DOHH2 (cell line): ENCODE measurements at regions not wholly inside any gene's neighbourhood (a gene's known extent, or its start where the extent isn't known, plus 50 kb on each side); places are given as distances from the start of the nearest gene placed in this dataset.
"Not testable (repeated sequence)": the region's sequence is repeated elsewhere in the genome, so short reads cannot be mapped to it uniquely, and the experiment has no call there.

ENCODE experiments used
- H3F3A ChIP-seq: fragments of 200-600 bp; sonication (generic), shearing (Covaris generic); 2 replicates; pipeline ENCODE4 v1.6.0; 2016; ENCODE audit warnings: antibody characterized with exemption, mild to moderate bottlenecking; ENCODE audit not compliant: control insufficient read depth, insufficient read depth
- H3K27ac ChIP-seq: fragments of 200-600 bp; sonication (generic); 2 replicates; pipeline ENCODE4 v1.5.1; 2014; ENCODE audit warnings: low read depth, mild to moderate bottlenecking, low read length, moderate library complexity
- H3K27me3 ChIP-seq: fragments of 200-600 bp; sonication (generic); 2 replicates; pipeline ENCODE4 v1.6.1; 2014; ENCODE audit warnings: mild to moderate bottlenecking, low read length, mixed read lengths; ENCODE audit not compliant: control insufficient read depth
- H3K36me3 ChIP-seq: fragments of 200-600 bp; sonication (generic); 2 replicates; pipeline ENCODE4 v1.6.1; 2014; ENCODE audit warnings: mild to moderate bottlenecking, low read length, moderate library complexity, mixed read lengths; ENCODE audit not compliant: control insufficient read depth
- H3K4me1 ChIP-seq: fragments of 200-600 bp; sonication (generic); 2 replicates; pipeline ENCODE4 v1.6.1; 2014; ENCODE audit warnings: mild to moderate bottlenecking, low read length, mixed read lengths; ENCODE audit not compliant: control insufficient read depth
- H3K4me2 ChIP-seq: fragments of 200-600 bp; sonication (generic); 2 replicates; pipeline ENCODE4 v1.6.0; 2014; ENCODE audit warnings: mild to moderate bottlenecking, low read length, moderate library complexity
- H3K4me3 ChIP-seq: fragments of 200-600 bp; sonication (generic); 2 replicates; pipeline ENCODE4 v1.5.1; 2014; ENCODE audit warnings: mild to moderate bottlenecking, low read length, mixed read lengths
- H3K79me2 ChIP-seq: fragments of 200-600 bp; sonication (generic); 2 replicates; pipeline ENCODE4 v1.6.1; 2014; ENCODE audit warnings: mild to moderate bottlenecking, low read length, mixed read lengths; ENCODE audit not compliant: control insufficient read depth
- H3K9me2 ChIP-seq: fragments of 200-600 bp; sonication (generic); replicated peaks from 2 replicates; pipeline ENCODE4 v1.6.1; 2014; ENCODE audit warnings: mild to moderate bottlenecking, low read length, mixed read lengths; ENCODE audit not compliant: control insufficient read depth
- H3K9me3 ChIP-seq: fragments of 200-600 bp; sonication (generic); 2 replicates; pipeline ENCODE4 v1.6.1; 2014; ENCODE audit warnings: antibody characterized with exemption, low read length, mixed read lengths; ENCODE audit not compliant: control insufficient read depth, insufficient read depth
- H4K20me1 ChIP-seq: fragments of 200-600 bp; sonication (generic); 2 replicates; pipeline ENCODE4 v1.6.0; 2014; ENCODE audit warnings: low read depth, mild to moderate bottlenecking, antibody characterized with exemption, low read length, moderate library complexity; ENCODE audit not compliant: control insufficient read depth, insufficient read depth

DNA sequence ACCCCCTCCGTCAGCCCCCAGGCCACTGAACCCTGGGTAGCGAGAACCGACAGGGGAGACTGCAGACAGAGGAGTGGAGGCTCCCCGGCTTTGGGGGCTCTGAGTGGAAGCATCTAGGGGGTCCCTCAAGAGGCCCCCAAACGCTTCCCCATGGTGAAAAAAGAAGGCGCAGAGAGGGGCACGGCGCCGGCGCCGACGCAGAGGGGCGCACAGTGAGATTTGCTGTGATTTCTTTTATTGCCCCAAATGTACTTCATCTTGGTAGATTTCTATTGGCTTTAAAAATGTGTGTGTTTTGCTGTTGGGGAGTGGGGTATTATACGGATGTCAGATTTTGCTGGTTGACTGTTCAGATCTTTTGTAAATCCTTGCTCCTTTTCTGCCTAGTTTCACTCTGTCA lies 392.9 kb downstream of the GOLGA6L6 start:
- not testable (repeated sequence) for H3K36me3 ChIP-seq, H3K9me2 ChIP-seq, H3K4me3 ChIP-seq, H4K20me1 ChIP-seq, H3K9me3 ChIP-seq, H3K27ac ChIP-seq, H3K4me1 ChIP-seq, H3K27me3 ChIP-seq, H3F3A ChIP-seq, H3K4me2 ChIP-seq, H3K79me2 ChIP-seq

DNA sequence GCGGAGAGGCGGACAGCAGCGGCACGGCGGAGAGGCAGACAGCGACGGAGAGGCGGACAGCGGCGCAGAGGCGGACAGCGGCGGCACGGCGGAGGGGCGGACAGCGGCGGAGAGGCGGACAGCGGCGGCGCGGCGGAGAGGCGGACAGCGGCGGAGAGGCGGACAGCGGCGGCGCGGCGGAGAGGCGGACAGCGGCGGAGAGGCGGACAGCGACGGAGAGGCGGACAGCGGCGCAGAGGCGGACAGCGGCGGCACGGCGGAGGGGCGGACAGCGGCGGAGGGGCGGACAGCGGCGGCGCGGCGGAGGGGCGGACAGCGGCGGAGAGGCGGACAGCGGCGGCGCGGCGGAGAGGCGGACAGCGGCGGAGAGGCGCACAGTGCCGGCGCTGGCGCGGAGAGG lies 393.6 kb downstream of the GOLGA6L6 start:
- not testable (repeated sequence) for H3K27ac ChIP-seq, H3K9me3 ChIP-seq, H3F3A ChIP-seq, H3K9me2 ChIP-seq, H3K79me2 ChIP-seq, H4K20me1 ChIP-seq, H3K4me1 ChIP-seq, H3K27me3 ChIP-seq, H3K4me3 ChIP-seq, H3K4me2 ChIP-seq, H3K36me3 ChIP-seq

DNA sequence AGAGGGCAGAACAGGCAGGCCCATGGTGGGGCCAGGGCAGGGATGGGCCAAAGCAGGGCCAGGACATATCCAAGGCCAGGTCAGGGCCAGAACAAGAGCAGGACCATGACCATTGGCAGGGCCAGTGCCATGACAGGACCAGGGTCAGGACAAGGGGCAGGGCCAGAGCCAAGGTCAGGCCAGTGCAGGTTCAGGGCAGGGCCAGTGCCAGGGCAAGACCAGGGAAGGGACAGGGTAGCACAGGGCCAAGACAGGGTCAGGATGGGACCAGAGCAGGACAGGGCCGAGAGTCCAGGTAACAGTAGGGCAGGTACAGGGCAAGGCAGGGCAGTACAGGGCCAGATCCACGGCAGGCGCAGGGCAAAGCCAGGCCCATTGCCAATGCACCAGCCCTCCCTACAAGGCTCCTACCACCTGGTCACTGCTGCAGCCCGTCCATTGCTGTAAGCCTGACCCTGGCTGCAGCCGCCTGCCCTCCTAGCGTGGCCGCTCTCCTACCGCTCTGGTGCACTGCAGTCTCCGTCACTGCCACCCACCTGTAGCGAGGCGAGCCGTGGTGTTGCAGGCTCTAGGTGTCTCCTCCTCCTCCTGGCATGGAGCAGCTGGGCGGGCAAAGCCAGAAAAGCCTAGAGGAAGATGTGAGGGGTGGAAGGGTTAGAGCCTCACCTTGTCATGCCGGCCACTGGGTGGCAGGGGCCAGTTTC lies 397.1 kb downstream of the GOLGA6L6 start:
- H3K4me2 ChIP-seq, H3K36me3 ChIP-seq, H3K9me3 ChIP-seq, H3K9me2 ChIP-seq, H3K4me1 ChIP-seq, H3K27ac ChIP-seq, H4K20me1 ChIP-seq, H3K4me3 ChIP-seq, H3F3A ChIP-seq, H3K27me3 ChIP-seq, H3K79me2 ChIP-seq: not testable (repeated sequence)

DNA sequence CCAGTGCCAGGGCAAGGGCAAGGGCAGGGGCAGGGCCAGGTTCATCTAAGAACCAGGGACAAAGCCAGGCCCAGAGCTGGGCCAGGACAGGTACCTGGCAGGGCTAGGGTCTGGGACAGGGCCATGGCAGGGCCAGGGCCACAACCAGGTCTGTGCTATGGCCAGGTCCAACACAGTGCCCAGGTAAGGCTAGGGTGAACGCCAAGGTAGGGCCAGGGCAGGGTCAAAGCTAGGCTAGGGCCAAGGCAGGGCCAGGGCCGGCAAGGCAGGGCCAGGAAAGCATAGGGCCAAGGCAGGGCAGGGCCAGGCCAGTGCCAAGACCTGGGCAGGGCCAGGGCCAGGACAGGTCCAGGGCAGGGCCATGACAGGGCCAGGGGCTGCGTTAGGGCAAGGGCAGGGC lies 398.7 kb downstream of the GOLGA6L6 start:
- not testable (repeated sequence) for H3K9me2 ChIP-seq, H3K79me2 ChIP-seq, H3K4me1 ChIP-seq, H3K9me3 ChIP-seq, H3F3A ChIP-seq, H3K27ac ChIP-seq, H3K27me3 ChIP-seq, H4K20me1 ChIP-seq, H3K4me2 ChIP-seq, H3K36me3 ChIP-seq, H3K4me3 ChIP-seq

DNA sequence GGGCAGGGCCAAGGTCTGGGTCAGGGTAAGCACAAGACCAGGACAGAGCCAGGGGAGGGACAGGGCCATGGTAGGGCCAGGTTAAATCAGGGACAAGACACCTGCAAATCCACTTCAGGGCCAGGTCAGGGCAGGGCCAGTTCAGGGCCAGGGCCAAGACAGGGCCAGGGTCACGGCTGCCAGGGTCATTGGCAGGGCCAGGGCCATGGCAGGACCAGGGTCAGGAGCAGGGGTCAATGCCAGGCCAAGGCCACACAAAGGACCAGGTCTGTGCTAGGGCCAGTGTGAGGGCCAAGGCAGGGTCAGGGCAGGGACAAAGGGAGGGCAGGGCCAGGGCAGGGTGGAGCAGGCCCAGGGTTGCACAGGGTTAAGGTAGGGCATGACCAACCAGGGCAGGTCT lies 399.2 kb downstream of the GOLGA6L6 start:
- not testable (repeated sequence) for H3K36me3 ChIP-seq, H3K9me3 ChIP-seq, H3K4me3 ChIP-seq, H4K20me1 ChIP-seq, H3K27me3 ChIP-seq, H3K4me2 ChIP-seq, H3K9me2 ChIP-seq, H3K4me1 ChIP-seq, H3F3A ChIP-seq, H3K27ac ChIP-seq, H3K79me2 ChIP-seq

DNA sequence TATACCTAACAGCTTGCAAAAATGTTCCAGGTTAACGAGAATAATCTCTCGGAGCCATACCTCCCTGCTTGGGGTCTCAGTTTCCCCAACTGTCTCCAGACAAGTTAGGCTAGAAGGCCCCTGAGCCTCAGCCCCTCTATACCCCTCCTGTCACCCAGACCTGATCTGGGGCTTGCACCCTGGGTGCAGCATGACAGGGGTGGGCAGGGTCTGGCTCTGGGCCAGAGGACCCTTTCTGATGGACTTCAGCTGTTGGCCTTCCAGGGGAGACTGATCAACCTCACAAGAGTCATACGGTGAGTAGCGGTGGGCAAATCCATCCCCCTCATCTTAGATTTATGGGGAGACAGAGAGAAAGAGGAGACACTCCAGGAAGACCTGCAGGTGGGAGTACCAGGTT lies 416.9 kb downstream of the GOLGA6L6 start:
- H3K4me2 ChIP-seq, H3K4me1 ChIP-seq, H4K20me1 ChIP-seq, H3K9me3 ChIP-seq, H3K36me3 ChIP-seq, H3F3A ChIP-seq, H3K27ac ChIP-seq, H3K79me2 ChIP-seq, H3K4me3 ChIP-seq, H3K27me3 ChIP-seq, H3K9me2 ChIP-seq: not testable (repeated sequence)
